NCI-H774 (cell line): ENCODE measurements at regions not wholly inside any gene's neighbourhood (a gene's known extent, or its start where the extent isn't known, plus 50 kb on each side); places are given as distances from the start of the nearest gene placed in this dataset.

ENCODE experiments used
- DNase-seq: peaks from one replicate; lab custom pipeline; 2025; lab: John Stamatoyannopoulos, UW

DNA sequence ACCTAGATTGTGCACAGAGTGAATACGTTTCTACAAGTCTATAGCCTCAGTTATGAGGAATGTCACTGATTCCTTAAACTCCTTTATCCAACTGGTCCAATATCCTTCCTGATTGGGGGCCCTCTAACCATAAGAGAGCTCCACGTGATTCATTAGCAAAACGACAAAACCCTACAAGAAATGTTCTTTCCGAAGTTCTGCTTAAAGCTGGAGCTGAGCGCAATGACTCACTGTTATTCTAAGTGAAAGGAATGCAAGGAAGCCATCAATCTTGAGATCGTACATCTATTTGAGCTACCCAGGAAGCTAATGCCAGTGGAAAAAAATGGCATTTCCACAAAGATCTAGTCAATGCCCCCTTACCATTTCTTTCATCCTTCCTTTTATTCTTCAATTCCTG is 354.9 kb upstream of the CDH20 start:
- no peak for DNase-seq

DNA sequence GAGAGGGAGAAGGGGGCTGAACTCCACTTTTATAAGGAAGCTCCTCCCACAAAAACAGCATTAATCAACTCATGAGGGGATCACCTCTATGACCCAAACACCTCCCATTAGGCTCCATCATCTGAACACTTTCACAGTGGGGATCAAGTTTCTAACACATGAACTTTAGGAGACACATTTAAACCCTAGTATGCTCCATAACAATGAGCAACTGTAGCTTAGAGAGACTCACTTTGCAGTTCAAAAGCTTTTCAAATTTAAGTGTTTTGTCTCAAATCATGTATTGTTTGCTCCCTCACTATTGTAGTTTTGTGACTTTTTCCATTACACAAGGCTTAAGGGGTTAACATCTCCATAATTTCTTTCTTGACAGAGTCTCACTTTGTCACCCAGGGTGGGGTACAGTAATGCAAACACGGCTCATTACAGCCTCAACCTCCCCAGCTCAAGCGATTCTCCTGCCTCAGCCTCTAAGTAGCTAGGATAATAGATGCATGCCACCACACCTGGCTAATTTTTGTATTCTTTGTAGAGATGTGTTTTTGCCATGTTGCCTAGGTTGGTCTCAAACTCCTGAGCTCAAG is 352.7 kb upstream of the CDH20 start:
- no peak for DNase-seq

DNA sequence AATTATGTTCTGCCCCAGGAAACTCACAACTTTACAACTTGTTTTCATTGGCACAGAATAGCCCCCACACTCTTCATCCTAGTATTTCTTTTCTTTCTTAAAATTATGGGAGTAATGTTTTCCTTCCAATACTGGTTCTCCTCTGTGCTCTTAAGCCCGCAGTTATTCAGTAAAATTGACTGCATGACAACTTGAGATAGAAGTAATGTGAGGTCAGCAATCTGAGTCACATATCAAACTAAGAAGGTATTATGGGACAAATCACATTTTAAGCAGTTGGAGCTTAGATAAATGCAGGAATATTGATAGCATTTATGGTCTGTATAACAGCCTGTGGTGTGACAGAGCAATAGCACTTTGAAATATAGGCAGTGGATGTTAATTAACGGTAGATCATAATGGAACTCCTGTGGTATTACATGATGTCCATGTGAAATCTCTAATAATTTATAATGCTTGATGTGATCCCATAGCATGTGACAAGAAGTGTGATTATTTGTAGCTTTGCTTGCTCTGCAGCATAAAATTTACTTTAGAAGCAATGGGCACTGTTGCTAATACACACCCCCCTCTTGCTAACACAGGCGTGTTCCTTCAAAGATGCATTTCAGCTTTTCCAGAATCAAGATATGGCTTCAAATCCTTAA is 351.4 kb upstream of the CDH20 start:
- no peak for DNase-seq

DNA sequence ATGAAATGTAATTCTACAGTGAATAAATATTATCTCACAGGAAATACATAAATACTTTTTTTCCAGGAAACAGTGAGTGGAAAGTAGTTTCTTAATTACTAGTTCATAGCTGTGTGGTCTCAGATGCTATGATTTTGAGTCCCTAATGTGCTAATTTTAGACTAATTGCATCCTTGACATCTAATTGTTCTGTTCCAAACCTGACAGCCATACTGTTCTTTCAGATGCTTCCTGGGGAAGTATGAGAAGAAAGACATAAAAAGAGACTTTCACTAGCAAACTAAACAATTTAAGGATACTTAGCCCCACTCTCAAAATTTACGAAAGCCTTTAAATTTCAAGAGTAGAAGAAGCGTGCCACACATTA is 350.9 kb upstream of the CDH20 start:
- no peak for DNase-seq

DNA sequence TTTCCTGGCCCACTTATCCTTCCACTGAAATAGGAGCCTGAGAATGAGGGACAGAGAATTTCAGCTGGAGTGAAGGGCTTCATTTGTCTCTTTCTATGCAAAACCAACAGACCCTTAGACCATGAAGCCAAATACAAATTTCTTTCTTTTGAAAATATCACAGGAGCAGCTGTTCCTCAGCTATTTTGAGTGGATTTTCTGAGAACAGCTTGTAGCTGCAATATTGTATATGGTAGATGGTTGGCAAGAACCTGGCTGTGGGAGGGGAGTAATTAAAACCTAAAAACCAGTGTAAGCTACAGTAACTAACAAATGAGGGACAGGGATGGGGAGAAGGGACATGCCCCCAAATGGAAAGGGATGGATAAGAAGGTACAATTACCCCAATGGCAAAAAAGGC is 350.3 kb upstream of the CDH20 start:
- no peak for DNase-seq

DNA sequence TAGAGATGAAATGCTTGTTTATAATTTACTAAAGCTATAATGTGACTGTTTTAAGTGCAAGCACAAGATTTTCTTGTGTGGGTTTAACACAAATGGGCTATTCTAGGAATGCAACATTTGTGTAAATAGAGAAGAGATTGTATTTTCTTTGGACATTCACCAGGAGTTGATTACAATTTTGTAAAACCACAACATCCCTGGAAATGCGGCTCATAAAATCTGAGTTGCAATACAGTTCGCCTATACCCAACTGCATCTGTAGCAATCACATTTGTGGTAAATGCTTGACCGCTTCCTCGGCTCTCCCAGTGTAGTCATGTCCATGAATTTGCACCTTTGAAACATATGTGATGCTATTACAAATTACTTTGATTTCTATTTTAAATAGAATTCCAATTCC is 348.7 kb upstream of the CDH20 start:
- no peak for DNase-seq

DNA sequence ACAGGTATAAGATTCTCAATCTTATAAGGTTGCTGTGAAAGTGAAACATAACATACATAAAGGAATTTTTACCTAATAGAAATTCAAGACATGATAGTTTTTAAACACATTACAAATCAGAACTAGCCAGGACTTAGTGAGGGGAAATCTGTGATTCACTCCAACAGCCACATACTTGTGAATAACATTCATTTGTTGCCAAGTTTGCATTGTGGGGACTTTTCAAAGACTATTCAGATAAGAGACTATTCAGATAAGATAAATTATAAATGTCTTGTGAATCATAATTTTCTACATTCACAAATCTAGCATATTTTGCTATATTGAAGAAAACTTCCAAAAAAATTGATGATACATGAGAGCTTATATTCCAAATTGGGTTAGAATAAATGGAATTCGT is 345.3 kb upstream of the CDH20 start:
- DNase-seq = no peak

DNA sequence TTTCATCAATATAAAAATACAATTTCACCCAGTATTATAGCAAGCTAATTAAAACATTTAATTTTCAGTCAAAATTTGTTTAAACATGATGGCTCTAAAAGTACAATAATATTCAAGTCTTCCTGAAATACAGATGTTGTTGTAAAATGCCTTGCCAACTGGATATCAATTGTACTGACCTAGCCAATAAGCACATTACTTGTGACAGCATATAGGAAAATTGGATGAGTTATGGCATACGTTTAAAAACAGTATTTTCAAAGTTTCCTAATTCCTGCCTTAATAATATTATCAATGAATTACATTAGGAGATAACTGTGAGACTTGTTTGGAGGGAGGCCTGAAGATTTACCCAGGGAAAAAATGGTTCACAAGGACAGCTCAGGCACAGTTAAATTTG is 336.9 kb upstream of the CDH20 start:
- DNase-seq = no peak

DNA sequence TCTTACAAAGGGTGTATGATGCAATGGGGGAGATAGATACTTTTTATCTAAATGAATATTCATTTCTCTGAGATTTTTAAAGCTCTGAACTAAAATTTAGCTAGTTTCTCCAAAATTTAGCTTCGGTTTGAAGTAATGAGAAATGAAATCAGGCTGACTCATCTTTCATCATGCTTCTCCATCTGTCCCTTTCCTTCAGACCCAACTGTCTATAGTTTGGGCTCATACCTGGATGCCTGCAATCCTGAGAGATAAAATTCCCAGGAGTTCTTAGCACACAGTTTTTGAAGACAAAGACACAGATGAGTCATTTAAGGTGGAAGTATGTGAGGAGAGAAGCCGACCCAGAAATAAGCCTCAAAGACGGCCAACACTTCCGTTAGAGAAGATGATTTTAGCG is 336.4 kb upstream of the CDH20 start:
- no peak for DNase-seq

DNA sequence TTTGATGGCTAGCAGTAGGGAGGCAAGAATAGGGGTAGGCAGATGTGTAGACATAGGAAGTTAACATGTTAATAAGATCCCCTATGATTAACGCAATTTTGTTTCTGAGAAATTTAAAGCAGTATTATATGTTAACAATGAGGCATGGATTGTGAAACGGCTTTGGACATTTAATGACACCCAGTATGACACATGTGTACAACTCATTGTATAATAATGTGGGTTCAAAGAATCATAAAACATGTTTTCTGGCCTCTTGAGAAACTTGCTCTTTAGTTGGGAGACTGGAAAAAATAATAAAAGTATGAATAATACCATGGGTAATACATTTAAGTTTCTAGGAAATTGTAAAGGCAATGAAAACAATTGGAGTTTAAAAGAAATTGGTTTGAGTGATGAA is 332.1 kb upstream of the CDH20 start:
- DNase-seq = no peak

DNA sequence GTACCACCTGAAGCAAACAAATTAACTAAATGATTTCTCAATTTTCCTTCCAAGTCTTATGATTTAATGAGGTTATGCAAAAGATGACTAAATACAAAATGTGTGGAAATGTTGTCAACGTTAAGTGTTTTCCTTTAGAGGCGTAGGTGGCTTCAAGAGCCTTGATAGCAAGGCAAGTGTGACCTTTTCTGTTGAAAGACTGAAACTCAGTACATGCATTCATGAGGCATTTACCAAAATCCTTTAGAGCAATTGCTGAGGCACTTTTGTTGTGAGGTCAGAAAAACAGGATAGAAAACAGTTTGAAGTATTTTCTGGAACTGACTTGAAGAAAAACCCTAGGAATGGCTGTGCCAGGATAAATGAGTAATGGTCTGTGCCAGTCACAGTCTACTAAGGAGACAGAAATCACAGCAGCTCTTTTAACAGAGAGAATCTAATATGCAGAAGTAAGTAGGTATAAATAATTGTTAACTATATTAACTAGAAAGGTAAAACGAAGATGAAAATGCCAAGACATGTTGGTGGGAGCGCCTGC is 326.5 kb upstream of the CDH20 start:
- DNase-seq = no peak

DNA sequence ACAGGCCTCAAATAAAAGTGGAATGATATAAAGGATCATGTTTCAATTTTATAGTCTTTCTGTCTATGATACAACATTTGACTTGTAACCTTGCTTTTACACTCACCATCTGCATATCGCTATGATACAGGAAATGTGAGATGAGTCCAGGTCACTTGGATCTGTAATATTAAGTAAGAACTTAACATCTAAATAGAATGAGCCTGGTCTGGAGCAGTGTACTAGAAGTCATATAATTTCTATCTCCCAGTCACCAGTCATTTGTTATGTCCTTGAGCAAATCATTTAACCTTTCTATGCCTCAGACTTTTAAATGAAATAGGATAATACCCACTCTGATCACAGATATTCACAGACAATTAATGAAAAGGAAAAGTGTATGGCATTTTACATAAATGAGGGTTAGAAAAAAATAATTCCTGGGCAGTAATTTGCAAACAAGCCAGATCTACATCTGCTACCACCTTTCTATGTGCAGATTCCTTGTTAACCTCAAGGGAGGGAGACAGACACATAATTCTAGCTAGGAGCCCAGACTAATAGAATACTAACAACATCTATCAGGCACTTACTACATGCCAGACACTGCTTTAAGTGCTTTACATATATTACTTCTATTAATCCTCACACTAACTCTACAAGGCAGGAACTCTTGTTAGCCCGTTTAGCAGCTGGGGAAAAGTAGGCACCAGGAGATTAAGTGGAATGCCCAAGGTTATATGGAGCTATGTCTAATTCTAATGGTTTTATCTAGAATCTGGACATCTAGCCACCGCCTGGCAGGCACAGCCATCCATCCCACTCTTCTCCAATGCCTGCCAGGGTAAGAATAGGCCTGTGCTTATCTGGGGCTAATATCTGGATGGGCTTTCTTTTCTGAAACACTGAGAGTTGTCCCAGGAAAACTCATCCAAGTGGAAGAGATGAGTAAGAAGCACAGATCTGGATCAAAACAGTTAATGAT is 313.6 kb upstream of the CDH20 start:
- DNase-seq = no peak

DNA sequence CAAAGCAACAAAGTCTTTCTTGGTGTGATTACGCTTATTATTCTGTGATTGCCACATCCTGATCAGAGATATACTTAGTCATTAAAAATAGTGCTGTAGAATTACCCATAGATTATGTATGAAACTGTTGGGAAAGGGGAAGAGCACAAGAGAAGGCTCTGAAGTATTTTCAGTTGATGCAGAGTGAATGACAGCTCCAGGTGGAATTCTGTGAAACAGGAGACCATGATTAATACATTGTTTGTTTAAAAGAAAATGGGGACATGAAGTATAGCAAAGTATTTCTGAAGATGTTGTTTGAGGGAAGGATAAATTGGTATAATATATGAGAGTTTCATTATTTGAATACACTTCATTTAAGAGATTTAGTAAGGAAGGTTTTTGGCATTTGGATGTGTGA is 307.6 kb upstream of the CDH20 start:
- DNase-seq = no peak

DNA sequence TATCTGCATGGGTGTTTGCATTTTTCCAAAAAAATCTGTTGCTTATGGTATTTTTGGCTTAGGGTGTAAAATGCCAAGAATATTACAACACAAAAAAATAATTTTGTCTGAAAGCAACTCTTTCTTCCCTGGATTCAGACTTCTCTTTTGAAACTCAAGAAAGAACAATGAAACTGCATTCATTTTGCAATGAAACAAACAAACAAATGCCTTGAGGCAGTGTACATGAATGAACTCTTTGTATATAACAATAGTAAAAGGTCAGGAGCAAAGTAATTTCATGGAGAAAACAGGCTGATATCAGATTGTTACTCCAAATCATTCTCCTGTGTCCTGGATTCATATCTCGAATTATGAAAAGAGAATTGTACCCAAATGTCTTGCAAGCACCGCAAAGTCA is 301.6 kb upstream of the CDH20 start:
- DNase-seq = no peak

DNA sequence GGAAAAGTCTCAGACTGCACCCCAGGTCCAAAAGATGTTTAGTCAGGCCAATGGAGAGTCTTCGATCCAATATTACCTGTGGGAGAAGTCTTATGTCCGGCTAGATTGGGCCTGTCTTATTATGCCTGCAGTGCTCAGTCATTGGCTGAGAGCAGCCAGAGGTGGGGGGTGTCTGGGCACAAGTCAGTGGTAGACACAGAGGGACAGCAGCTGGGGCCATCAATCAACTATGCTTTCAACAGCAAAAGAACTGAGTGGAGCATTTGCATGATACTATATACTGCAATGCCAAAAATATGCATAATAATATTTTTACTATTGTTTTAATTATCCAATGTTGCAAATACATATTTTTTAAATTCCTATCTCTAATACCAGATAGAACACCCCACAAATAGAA is 298.6 kb upstream of the CDH20 start:
- no peak for DNase-seq

DNA sequence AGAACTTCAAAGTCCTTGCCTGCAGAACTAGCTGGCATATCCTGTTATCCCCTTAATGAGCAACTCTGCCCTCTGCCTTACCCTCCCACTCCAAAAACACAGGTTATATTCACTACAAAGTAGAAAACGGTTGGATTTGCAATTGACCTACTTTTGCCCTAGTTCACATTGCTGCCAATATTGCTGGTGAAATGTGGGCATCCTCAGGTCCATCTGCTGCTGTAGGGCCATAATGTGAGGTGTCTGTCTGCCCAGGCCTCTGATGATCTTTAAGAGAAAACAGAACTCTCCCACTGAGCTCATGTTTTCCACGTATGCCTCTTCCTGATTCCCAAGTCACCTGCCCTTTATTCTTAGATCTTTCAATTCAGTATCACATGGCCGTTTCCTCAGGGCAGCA is 294.0 kb upstream of the CDH20 start:
- no peak for DNase-seq

DNA sequence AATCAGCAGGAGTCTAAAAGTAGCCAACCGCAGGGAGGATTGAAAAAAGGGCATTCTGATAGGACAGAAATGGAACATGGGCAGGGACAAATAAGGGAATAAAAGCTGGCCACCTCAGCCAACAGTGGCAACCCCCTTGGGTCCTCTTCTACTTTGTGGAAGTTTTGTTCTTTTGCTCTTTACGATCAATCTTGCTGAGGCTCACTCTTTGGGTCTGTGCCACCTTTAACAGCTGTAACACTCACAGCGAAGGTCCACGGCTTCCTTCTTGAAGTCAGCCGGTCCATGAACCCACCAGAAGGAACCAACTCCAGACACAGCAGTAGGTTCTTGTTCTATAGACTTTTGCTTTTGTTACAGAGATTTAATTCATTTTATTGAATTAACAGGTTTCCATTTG is 285.4 kb upstream of the CDH20 start:
- DNase-seq = no peak

DNA sequence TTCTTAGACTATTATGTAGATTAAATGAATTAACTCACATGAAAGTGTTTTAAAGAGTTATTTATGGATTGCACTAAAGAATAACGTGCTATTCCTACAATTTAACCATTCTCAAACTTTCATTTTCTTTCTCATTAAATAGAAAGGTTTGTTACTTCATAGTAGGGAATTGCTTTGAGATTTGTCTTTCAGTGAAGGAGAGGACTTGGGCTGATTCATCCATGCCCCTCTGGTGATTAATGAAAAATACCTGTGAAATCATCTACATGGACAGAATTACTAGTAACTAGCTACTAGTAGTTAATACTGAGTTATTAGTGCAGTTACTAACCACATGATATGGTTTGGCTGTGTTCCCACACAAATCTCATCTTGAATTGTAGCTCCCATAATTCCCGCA is 275.8 kb upstream of the CDH20 start:
- no peak for DNase-seq

DNA sequence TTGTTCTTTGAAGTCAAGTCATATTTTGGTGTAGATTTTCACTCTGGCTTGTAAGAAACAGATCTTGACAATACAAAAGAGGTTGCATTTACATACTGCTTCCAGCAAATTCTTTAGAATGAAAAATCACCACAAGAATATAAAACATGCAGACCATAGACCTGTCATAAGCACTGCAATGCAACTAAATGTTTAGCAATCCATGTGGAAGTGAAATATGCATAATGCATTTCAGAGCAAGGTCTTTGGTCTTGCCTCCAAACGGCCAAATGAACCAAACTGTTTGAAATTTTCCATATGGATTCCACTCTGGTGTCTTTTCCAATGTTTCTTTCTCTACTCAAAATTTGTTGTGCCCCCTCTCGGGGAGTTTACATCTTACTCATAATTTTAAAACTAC is 271.0 kb upstream of the CDH20 start:
- no peak for DNase-seq

DNA sequence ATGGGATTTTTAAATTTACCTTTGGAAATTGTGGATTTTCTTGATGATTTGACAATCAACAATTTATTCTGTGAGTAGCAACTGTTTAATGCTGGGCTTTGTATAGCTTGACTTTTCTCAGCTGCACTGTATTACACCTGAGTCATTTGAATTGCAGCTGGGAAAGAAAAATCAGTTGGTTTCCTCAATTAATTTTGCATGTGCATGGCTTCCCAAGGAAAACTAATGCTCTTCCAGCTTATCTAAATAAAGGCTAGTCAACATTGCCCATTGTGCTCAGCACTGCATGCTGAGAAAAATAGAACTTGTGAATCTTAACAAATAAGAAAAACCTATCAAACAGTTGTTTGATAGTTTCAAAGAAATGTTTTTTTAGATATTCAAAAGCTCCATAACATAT is 268.3 kb upstream of the CDH20 start:
- DNase-seq = peak; percentile 48

DNA sequence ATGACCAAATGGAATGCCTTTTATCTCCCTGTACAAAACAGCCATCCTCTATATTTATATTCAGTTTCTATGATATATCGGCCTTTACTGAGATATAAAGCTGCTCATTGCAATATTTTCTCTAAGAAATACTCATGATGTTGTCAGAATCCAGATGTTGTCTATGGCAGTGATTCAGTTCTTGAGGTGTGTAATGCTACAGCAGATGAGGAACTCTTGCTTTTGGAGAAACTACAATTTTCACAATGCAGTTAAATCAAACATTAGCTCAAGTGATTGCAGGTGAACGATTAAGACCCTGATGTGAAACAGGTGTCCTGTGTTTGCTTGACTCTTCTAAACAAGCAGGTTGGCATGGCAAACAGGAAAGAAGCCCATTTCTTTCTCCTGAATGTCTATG is 256.2 kb upstream of the CDH20 start:
- peak; percentile 65 for DNase-seq

DNA sequence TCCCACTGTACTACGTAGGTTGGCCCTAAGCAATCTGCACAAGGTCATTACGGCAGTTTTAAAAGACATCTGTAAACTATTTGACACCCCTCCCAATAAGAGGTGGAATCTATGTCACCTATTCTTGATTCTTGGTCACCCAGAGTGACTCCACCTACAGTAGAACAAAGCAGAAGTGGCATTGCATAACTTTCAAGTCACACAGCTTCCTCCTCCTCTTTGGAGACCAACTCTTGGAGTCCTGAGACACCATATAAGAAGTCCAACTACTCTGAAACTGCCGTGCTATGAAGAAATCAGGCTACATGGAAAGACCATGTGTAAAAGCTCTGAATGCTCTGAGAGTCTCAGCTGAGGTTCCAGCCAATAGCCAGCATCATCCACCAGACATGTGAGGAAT is 253.5 kb upstream of the CDH20 start:
- DNase-seq = no peak

DNA sequence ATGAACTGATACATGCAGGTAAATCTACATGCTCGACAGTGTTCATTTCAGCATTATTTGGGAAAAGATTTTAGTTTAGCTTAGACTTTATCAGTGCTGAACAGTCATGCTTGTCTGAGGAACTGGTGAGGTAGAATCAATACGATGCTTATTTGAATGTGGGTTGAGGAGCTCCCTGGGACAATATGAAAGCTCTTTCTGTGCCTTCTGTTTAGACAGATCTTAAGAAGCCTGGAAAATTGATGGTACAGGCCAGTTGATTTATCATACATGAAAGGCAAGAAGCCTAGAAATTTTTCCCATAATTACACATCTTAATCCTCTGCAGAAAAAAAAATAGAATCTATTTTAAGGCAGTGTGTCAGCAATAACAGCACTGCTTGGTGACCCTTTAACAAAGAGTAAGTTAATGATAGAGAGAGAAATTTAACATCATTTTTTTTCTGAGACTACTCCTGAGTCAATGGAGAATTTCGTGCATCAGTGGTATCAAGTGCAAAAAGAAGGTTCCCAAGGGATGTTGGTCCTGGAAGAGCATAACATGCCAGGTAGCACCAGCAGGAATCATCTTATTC is 252.2 kb upstream of the CDH20 start:
- DNase-seq = no peak
